ENCODE measurements at regions not wholly inside any gene's neighbourhood (a gene's known extent, or its start where the extent isn't known, plus 50 kb on each side); places are given as distances from the start of the nearest gene placed in this dataset.

- Mint-ChIP-seq H3K27me3 (peaks cover 3% of the 10 kb centered on the region), H3K27ac (no peak overlapping the region), H3K9me3 (no peaks in the 10 kb centered on the region), H3K36me3 (no peaks in the 10 kb centered on the region), H3K4me3 (no peak overlapping the region), H3K4me1 (ENCODE audit: unreplicated experiment) (peaks cover 17% of the 10 kb centered on the region)
- TF ChIP-seq CTCF (conservative IDR thresholded peaks at IDR 0.05), result no peak
- no peak for DNase-seq (ENCODE audit: extremely low spot score, unreplicated experiment)
Observed at GRCh38 chr10:52650873-52651272, 121.7 kb downstream of the MBL2 start.

GRCh38 chr10:52651293-52651692, 121.3 kb downstream of the MBL2 start:
- no peak for DNase-seq (ENCODE audit: extremely low spot score, unreplicated experiment)
- H3K9me3 Mint-ChIP-seq, result no peaks in the 10 kb centered on the region
- no peak overlapping the region for H3K4me3 Mint-ChIP-seq
- peaks cover 17% of the 10 kb centered on the region for H3K4me1 Mint-ChIP-seq (ENCODE audit: unreplicated experiment)
- no peak overlapping the region for H3K27ac Mint-ChIP-seq
- no peak for TF ChIP-seq CTCF (conservative IDR thresholded peaks at IDR 0.05)
- H3K27me3 Mint-ChIP-seq, result peaks cover 3% of the 10 kb centered on the region
- H3K36me3 Mint-ChIP-seq, result no peaks in the 10 kb centered on the region

DNA sequence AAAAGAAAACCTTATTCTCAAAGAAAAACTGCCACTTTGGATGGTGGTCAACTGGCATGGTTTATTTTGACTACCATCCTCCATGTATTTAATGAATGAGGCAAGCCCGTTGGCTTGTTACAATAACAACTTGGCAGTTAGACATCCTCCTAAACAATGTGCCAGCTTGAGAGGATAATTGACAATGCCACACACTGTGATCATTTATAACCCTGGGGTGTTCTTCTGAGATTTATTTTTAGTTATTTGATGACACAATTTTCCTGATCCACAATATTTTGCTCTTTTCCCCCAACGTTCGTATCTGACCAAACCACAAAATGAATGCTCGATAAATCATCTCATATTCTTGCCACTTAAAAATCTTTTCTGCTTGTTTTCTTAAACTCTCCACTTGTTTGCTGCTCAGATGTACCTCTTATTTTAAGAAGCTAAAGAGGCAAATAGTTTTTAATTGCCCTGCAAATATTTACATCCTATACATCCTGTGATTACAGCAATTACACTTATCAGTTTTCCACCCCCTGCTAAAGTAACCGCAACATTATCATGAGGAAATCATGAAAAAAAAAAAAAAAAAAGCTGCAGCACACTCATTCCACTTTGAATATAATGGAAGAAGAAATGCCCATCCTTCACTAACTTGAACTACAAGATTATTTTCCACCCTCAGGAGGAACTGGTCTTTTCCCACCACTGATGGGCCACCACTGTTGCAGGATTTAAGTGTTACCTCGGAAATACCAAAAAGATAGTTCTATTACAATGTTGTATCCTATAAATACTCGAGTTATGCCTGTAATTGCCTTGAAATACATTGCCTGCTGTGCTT, 119.9 kb downstream of the MBL2 start:
- no peaks in the 10 kb centered on the region for H3K36me3 Mint-ChIP-seq
- no peak overlapping the region for H3K27ac Mint-ChIP-seq
- H3K27me3 Mint-ChIP-seq, result peaks cover 3% of the 10 kb centered on the region
- peaks cover 17% of the 10 kb centered on the region for H3K4me1 Mint-ChIP-seq (ENCODE audit: unreplicated experiment)
- TF ChIP-seq CTCF (conservative IDR thresholded peaks at IDR 0.05), result no peak
- no peaks in the 10 kb centered on the region for H3K9me3 Mint-ChIP-seq
- DNase-seq (ENCODE audit: extremely low spot score, unreplicated experiment), result no peak
- H3K4me3 Mint-ChIP-seq, result no peak overlapping the region

GRCh38 chr10:52653263-52653909, 119.2 kb downstream of the MBL2 start:
- TF ChIP-seq CTCF (conservative IDR thresholded peaks at IDR 0.05), result no peak
- Mint-ChIP-seq H3K4me1 (ENCODE audit: unreplicated experiment) (peaks cover 17% of the 10 kb centered on the region), H3K27me3 (peaks cover 3% of the 10 kb centered on the region), H3K36me3 (no peaks in the 10 kb centered on the region), H3K4me3 (no peak overlapping the region), H3K9me3 (no peaks in the 10 kb centered on the region), H3K27ac (no peak overlapping the region)
- DNase-seq (ENCODE audit: extremely low spot score, unreplicated experiment), result no peak

DNA sequence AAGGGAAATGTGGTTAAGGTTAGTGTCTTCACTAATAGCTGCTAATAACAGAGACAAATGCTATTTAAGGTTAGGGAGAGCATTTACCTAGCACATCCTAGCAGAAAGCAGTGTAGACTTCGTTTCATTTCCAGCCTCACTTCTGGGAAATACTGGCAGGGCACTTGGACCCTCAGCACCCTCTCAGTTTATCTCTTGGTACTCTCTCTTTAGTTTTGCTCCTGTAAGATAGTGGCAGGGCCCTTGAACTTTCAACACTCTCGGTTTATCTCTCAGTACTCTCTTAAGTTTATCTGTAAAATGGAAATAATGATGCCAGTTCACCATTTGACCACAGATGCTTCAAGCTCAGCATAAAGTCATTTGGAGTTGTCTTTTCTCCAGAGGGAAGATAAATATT, 118.4 kb downstream of the MBL2 start:
- DNase-seq (ENCODE audit: extremely low spot score, unreplicated experiment), result no peak
- Mint-ChIP-seq H3K27me3 (peaks cover 3% of the 10 kb centered on the region), H3K36me3 (no peaks in the 10 kb centered on the region), H3K27ac (no peak overlapping the region), H3K4me1 (ENCODE audit: unreplicated experiment) (peaks cover 17% of the 10 kb centered on the region), H3K4me3 (no peak overlapping the region), H3K9me3 (no peaks in the 10 kb centered on the region)
- TF ChIP-seq CTCF (conservative IDR thresholded peaks at IDR 0.05), result no peak

Data from type B pancreatic cell (in vitro differentiated cells).